HG02642 (cell line): ENCODE measurements at regions not wholly inside any gene's neighbourhood (a gene's known extent, or its start where the extent isn't known, plus 50 kb on each side); places are given as distances from the start of the nearest gene placed in this dataset.
"Not testable (repeated sequence)": the region's sequence is repeated elsewhere in the genome, so short reads cannot be mapped to it uniquely, and the experiment has no call there.

ENCODE experiments used
- ATAC-seq: cut with Tn5 transposase; IDR thresholded peaks from one replicate; pipeline ENCODE4 v1.9.1; 2021; ENCODE audit warnings: mild to moderate bottlenecking; ENCODE audit not compliant: unreplicated experiment, poor library complexity

DNA sequence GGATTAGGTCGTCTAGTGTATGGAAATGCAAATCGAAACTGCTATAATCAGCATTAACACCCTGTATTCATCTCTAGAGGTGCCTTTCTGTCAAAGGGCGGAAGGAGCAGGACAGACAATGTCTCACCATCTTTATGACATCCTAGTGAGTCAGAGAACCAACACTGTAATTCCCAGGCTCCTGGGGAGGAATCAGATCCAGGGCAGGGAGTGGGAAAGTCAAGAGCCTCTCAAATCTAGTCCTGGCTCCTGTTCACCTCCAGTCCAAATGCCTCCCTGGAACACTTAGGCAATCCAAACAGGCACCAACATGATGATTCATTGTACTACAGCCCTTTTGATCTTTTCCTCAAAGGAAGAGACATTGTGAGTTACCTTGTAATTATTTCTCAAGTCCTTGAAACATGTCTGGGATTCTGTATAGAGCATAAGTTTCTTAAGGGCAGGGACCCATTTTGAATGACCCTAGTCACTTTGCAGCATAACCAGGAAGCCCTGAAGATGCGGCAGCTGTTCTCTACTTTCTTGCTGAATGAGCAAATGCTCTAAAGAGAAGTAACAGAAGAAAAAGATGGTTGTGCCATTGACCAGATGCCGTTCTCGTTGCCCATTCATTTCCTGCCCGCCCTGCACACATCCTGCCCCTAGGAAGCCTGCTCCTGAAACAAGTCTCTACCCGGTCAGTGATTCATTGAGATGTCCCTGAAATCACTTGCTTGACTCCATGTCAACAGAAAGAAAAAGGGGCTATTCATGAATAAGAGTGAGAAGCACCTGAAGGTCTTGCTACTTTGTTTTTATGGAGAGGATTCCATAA, 112.8 kb upstream of the JARID2 start:
- no peak for ATAC-seq

DNA sequence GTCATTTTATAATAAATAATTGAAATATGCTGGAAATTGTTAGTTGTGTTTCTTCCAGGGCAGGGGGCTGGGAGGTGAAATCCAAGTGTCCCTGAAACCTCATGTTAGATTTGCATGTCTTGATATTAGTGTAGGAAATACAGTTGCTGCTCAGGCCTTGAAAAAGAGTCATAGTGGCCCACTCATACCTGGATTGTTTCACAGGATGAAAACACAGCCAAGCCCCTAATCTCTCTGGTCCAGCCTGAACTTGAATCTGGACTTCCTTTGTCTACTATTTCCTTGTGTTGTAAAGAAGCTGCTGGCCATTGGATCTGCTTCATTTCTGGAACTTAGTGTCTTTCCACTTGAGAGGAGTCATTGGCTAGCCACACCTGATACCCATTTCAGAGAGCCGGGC, 108.8 kb upstream of the JARID2 start:
- no peak for ATAC-seq

GRCh38 chr6:15143086-15143485, 102.8 kb upstream of the JARID2 start:
- ATAC-seq: no peak

- no peak for ATAC-seq
These were observed 102.3 kb upstream of the JARID2 start for GRCh38 chr6:15143540-15143939.

DNA sequence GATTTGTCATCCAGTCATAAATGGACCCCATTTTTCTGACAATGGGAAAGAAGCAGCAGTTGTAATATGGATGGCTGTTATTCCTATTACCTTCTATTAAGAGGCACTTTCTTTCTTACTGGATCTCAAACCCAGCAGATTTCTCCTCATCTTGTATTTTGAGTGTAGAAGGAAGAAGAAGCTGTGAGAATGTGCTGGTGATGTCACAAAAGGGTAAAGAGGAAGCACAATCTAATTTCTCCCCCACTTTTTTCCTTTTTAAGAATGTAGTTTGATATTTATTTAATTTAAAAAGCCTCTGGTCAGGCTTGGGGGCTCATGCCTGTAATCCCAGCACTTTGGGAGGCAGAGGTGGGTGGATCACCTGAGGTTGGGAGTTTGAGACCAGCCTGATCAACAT, 100.0 kb upstream of the JARID2 start:
- ATAC-seq: no peak

GRCh38 chr6:15147827-15148226, 98.0 kb upstream of the JARID2 start:
- no peak for ATAC-seq

- no peak for ATAC-seq
These were observed 97.4 kb upstream of the JARID2 start for GRCh38 chr6:15148356-15148946.

- ATAC-seq: no peak
These were observed 95.7 kb upstream of the JARID2 start for GRCh38 chr6:15150207-15150606.

- ATAC-seq: no peak
These were observed 93.2 kb upstream of the JARID2 start for GRCh38 chr6:15152700-15153099.

DNA sequence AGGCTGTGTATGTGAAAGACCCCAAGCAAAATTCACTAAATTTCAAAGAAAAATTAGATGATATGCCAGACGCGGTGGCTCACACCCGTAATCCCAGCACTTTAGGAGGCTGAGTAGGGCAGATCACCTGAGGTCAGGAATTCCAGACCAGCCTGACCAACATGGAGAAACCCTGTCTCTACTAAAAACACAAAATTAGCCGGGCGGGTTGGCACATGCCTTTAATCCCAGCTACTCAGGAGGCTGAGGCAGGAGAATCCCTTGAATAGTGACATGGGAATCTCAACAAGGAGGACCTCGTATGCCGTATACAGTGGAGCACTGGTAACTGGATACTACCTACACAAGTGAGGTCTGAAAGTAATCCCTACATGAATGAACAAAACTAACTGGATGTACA, 92.7 kb upstream of the JARID2 start:
- ATAC-seq: no peak

DNA sequence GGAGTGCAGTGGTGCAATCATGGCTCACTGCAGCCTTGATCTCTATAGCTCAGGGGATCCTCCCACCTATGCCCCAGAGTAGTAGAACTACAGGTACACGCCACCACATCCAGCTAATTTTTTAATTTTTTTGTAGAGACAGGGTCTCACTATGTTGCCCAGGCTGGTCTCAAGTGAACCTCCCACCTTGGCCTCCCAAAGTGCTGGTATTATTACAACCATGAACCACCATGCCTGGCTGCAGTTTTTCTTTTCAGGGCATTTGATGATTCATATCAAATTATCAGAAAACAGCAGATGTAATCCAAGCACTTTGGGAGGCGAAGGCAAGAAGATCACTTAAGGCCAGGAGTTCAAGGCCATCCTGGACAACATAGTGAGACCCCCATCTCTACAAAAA, 88.4 kb upstream of the JARID2 start:
- no peak for ATAC-seq

GRCh38 chr6:15158821-15159619, 86.8 kb upstream of the JARID2 start:
- no peak for ATAC-seq

GRCh38 chr6:15160812-15161211, 85.1 kb upstream of the JARID2 start:
- no peak for ATAC-seq

DNA sequence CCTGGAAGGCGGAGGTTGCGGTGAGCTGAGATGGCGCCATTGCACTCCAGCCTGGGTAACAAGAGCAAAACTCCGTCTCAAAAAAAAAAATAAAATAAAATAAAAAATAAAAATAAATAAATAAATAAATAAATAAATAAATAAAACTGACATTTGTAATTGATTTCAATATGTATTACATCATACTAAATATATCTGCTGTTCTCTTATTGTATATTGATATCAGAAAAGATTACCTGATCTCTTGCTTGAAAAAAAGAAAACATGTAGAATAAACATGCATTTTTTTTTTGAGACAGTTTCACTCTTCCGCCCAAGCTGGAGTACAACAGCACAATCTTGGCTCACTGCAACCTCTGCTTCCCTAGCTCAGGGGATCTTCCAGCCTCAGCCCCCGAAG, 81.0 kb upstream of the JARID2 start:
- ATAC-seq: not testable (repeated sequence)

DNA sequence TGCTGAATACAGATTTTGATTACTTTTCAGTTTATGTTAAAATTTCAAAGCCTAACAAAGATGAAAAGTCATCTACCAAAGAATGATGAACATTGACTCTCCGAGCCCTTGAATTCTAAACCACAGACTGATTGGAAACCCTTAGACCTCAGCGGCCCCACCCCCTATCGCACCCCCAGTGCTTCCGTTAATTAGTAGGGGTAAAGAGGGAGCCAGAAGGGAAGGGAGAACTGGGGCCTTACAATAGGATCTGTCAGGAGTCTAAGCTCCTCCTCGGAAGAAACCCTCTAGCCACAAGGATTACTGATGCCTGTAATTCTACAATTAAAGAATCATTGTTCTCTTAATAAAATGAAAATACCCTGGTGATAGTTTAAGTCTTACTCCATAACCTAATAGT, 79.7 kb upstream of the JARID2 start:
- no peak for ATAC-seq

DNA sequence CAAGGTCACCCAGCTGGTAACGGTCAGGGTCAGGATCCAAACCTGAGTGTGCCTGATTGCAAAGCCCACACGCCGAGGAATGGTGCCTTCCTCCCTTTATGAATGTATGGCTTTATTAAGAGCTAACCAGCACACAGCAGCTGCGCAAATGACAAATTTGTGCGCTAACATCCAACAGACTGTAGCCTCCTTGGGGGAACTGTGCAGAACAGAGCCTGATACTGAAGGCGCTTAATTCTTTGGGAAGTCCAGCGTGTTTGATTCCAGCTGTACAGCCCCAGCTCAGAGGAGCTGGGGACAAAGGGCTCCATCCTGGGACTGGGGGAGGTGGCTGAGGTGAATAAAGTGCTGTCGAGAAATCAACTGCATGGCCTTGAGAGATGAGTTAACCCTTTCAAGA, 75.7 kb upstream of the JARID2 start:
- ATAC-seq: no peak

DNA sequence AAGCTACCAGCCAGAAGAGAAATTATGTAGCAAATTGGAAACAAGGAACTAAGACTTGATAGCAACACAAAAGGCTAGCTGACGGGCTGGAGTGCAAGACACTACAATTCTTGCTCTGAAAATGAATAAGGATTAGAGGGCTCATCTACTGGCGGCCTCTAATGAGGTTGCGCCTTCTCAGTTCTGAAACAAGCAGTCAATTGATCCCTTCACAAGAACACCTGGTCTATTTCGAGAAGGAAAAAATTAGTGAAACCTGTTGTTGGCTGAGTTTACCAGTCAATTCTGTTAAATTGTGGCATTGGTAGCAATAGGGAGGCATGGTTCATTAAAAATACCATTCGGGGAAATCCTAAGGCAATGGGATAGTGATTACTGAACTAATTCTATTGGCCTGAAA, 74.8 kb upstream of the JARID2 start:
- ATAC-seq: no peak

DNA sequence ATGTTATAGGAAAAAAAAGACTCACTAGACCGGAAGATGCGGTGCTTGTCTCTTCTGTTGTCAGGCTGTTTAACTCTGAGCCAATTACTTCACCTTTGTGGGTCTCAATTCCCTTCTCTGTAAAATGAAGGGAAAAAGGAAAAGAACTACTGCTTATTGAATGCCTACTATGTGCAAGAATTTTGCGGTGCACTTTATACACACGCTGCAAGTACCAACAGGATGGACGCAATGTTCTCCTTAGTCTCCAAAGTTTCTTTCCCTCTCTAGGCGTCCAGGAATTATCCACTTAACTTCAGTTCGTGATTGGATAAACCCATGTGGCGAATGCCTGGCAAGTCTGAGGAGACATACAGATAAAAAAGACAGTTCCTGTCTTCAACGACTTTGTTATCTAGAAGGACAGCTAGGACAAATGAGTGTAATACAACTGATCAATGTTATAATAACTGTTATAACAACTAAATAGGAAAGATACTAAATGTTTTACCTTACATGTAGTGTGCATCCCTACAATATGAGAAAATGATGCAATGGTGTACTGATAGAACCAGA, 69.0 kb upstream of the JARID2 start:
- no peak for ATAC-seq

GRCh38 chr6:15183979-15184378, 61.9 kb upstream of the JARID2 start:
- ATAC-seq: no peak

GRCh38 chr6:15184441-15184861, 61.4 kb upstream of the JARID2 start:
- peak; percentile 39 for ATAC-seq

- not testable (repeated sequence) for ATAC-seq
These were observed 60.8 kb upstream of the JARID2 start for GRCh38 chr6:15185111-15185510.
